SK-N-MC (cell line): ENCODE measurements at regions not wholly inside any gene's neighbourhood (a gene's known extent, or its start where the extent isn't known, plus 50 kb on each side); places are given as distances from the start of the nearest gene placed in this dataset.

Experiments
- DNase-seq: peaks from one replicate; pipeline ENCODE4 v3.0.0-alpha.2; 2011; ENCODE audit warnings: low read depth, low spot score
- H3K27ac ChIP-seq: fragments of 200-600 bp; sonication (generic); 2 replicates; pipeline ENCODE4 v1.5.1; 2016; ENCODE audit warnings: mixed run types
- H3K36me3 ChIP-seq: fragments of 200-600 bp; sonication (generic); 2 replicates; pipeline ENCODE4 v1.6.1; 2017; ENCODE audit warnings: antibody characterized with exemption, low read length, mixed read lengths; ENCODE audit not compliant: insufficient read depth
- H3K4me3 ChIP-seq: fragments of 200-600 bp; sonication (generic); 2 replicates; pipeline ENCODE4 v1.5.1; 2016
- H3K9ac ChIP-seq: fragments of 200-600 bp; sonication (generic); 2 replicates; pipeline ENCODE4 v1.8.0; 2017; ENCODE audit warnings: mixed run types, mixed read lengths; ENCODE audit not compliant: insufficient read length
- H3K9me3 ChIP-seq: fragments of 200-600 bp; sonication (generic); 2 replicates; pipeline ENCODE4 v1.6.1; 2017; ENCODE audit warnings: low read depth, mild to moderate bottlenecking, antibody characterized with exemption, low read length, moderate library complexity, mixed read lengths
- EZH2 ChIP-seq: fragments of 200-600 bp; sonication (generic); IDR thresholded peaks from one replicate; pipeline ENCODE4 v1.6.1; 2017; ENCODE audit warnings: antibody characterized with exemption
- FOXP2 ChIP-seq: optimal IDR thresholded peaks from 2 replicates; pipeline ENCODE3; 2011; ENCODE audit warnings: mild to moderate bottlenecking, moderate library complexity; ENCODE audit not compliant: insufficient read depth; ENCODE audit errors: extremely low read length, control extremely low read depth
- POLR2AphosphoS5 ChIP-seq: IDR thresholded peaks from 2 replicates; pipeline ENCODE4 v1.6.1; 2012; ENCODE audit warnings: mild to moderate bottlenecking, low read depth, low read length, borderline replicate concordance

- Histone ChIP-seq H3K27ac (no peak overlapping the region), H3K9me3 (no peaks in the 10 kb centered on the region), H3K4me3 (no peak overlapping the region), H3K9ac (no peak overlapping the region), H3K36me3 (no peaks in the 10 kb centered on the region)
- no peak for DNase-seq
- TF ChIP-seq FOXP2 (no peak), EZH2 (no peak), POLR2AphosphoS5 (no peak)
These were observed 422.1 kb downstream of the COG6 start for GRCh38 chr13:40077396-40078027.

DNA sequence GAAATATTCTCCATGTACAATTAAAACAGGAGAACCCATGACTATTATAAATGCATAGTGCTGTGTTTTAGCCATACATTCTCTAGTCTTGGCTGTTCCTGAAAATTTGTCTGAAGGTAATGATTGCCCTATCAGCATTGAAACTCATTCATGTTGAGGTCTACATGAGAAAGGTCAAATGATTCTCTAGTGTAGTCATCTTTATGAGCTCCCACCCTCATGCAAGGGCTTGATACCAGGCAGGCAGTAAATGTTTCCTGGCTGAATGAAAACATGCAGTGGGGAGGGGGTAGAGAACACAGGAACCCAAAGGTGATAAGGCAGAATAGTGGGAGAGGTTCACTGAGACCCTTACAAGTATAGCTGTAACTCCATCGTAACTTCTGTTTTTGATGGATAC, 424.3 kb downstream of the COG6 start:
- Histone ChIP-seq H3K4me3 (no peak overlapping the region), H3K27ac (no peak overlapping the region), H3K9ac (no peak overlapping the region), H3K9me3 (no peaks in the 10 kb centered on the region), H3K36me3 (no peaks in the 10 kb centered on the region)
- TF ChIP-seq FOXP2 (no peak), POLR2AphosphoS5 (no peak), EZH2 (no peak)
- no peak for DNase-seq

DNA sequence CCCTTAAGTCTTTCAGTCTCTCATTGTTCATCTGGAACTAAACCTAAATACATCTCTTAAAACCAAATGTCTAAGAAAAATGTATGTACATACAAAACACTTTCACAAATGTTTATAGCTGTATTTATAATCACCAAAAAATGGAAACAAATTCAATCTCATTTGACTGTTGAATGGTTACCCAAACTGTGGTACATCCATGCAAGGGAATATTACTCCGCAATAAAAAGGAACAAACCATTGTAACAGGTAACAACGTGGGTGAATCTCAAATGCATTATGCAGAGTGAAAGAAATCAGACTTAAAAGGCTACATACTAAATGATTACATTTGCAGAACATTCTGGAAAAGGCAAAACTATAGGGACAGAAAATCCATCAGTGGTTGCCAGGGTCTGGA, 425.2 kb downstream of the COG6 start:
- Histone ChIP-seq H3K4me3 (no peak overlapping the region), H3K9me3 (no peaks in the 10 kb centered on the region), H3K9ac (no peak overlapping the region), H3K36me3 (no peaks in the 10 kb centered on the region), H3K27ac (no peak overlapping the region)
- no peak for TF ChIP-seq FOXP2
- DNase-seq, result no peak

- Histone ChIP-seq H3K27ac (no peak overlapping the region), H3K4me3 (no peak overlapping the region), H3K36me3 (no peaks in the 10 kb centered on the region), H3K9me3 (no peaks in the 10 kb centered on the region), H3K9ac (no peak overlapping the region)
- DNase-seq, result no peak
- TF ChIP-seq EZH2, result no peak
- TF ChIP-seq POLR2AphosphoS5, result no peak
- no peak for TF ChIP-seq FOXP2
These were observed 427.2 kb downstream of the COG6 start for GRCh38 chr13:40082639-40083038.

DNA sequence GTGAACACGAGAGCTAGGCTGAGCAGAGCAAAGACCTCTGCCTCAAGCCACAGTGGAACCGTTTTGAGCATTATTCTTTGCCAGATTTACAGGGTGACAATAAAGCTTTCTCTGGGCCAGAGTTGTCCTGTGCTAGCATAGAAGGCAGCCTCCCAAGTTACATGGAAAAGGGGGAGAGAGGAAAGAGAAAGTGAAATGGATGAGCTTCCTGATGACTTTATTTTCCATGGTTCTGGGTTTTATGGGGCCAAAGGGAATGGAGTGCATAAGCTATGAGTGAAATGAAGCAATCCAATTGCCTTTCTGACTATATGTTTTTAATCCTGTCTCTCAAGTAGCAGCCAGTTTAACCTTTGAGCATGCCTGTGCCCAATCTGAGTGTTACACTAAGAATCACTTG, 428.4 kb downstream of the COG6 start:
- H3K4me3 ChIP-seq, result no peak overlapping the region
- H3K36me3 ChIP-seq, result no peaks in the 10 kb centered on the region
- no peak overlapping the region for H3K9ac ChIP-seq
- no peak overlapping the region for H3K27ac ChIP-seq
- DNase-seq, result no peak
- no peaks in the 10 kb centered on the region for H3K9me3 ChIP-seq
- TF ChIP-seq EZH2, result no peak
- TF ChIP-seq POLR2AphosphoS5, result no peak
- no peak for TF ChIP-seq FOXP2

DNA sequence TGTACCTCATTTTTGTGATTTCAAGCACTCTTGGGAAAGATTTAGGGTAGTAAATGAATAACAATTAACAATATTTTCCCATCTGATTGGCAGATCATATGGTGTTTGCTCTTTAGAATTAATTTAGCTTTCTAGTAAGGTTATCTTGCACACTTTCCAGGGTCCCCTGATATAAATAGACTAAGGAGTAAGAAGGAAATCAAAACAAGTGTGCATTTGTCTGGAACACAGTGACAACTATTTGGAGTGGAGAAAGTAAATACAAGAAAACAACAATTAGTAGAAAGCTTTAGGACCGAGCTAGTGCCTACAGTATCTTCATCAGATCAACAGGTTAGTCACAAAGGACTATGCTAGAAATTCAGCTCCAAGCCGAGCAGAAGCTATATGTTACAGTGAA, 429.5 kb downstream of the COG6 start:
- Histone ChIP-seq H3K9me3 (no peaks in the 10 kb centered on the region), H3K36me3 (no peaks in the 10 kb centered on the region), H3K9ac (no peak overlapping the region), H3K4me3 (no peak overlapping the region), H3K27ac (no peak overlapping the region)
- DNase-seq, result no peak
- TF ChIP-seq FOXP2 (no peak), POLR2AphosphoS5 (no peak), EZH2 (no peak)

DNA sequence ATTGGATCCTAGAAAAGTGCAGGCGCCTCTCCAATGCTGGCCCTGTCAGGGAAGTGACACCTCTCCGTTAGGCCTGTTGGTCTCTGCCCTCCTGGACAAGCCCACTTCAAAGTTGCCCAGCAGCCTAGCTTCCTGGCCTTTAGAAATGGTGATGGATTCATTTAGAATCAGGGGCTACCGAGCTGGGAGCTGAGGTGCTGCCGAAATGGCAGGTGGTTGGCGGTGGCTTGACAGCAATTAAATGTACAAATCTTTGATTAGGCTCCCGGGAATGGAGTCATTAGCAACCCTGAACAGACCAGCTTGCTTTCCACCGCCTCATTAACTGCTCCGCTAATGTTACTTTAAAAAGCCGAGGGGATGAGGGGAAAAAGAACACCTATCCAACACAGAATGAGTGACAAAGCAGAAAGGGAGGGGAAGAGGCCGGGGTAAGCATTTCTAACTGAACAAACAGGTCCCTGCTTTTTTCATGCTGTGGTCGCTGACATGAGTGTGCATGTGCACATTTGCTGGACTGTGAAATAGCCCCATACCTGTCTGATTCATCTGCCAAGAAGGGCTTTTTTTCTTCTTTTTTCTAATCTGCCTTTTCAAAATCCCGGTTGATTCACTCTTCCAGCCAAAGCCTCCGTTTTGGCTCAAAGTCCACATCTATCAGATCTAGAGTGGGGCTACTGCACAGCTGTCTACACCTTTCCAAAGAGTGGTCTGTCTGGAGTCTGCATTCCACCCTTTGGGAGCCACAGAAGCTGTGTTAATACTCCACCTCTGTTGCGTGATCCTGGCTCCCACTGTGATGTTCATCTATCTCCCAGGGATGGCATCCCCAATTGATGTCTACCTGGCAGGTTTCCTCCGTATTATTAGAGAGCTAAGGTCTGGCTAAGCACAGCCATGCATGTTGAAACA, 431.9 kb downstream of the COG6 start:
- no peak overlapping the region for H3K9ac ChIP-seq
- H3K36me3 ChIP-seq, result no peaks in the 10 kb centered on the region
- no peak for DNase-seq
- H3K27ac ChIP-seq, result no peak overlapping the region
- H3K4me3 ChIP-seq, result no peak overlapping the region
- no peak for TF ChIP-seq EZH2
- TF ChIP-seq POLR2AphosphoS5, result no peak
- TF ChIP-seq FOXP2, result no peak
- H3K9me3 ChIP-seq, result no peaks in the 10 kb centered on the region

GRCh38 chr13:40094056-40094455, 438.6 kb downstream of the COG6 start:
- no peak for TF ChIP-seq FOXP2
- no peak for TF ChIP-seq EZH2
- TF ChIP-seq POLR2AphosphoS5, result no peak
- Histone ChIP-seq H3K27ac (no peak overlapping the region), H3K4me3 (no peak overlapping the region), H3K9me3 (no peaks in the 10 kb centered on the region), H3K9ac (no peak overlapping the region), H3K36me3 (no peaks in the 10 kb centered on the region)
- no peak for DNase-seq
